Panc1 (cell line): ENCODE measurements at regions not wholly inside any gene's neighbourhood (a gene's known extent, or its start where the extent isn't known, plus 50 kb on each side); places are given as distances from the start of the nearest gene placed in this dataset.

Experiments
- ATAC-seq: fragments of 200-7000 bp; cut with Tn5 transposase; 2 replicates; pipeline ENCODE4 v1.9.1; 2020; ENCODE audit warnings: mild to moderate bottlenecking, moderate library complexity
- BruUV-seq: library from RNA; stranded (reverse); fragments of 400-500 nt; replicated peaks from 2 replicates; lab custom pipeline; 2021; lab: Mats Ljungman, UMichigan
- CTCF ChIA-PET: fragments of 300-600 bp; sonication (Branson Sonifier 250); formaldehyde crosslinking; loops from one replicate; lab custom pipeline; 2022; ENCODE audit warnings: antibody characterized with exemption; lab: Charles Lee
- POLR2A ChIA-PET: fragments of 300-600 bp; sonication (Branson Sonifier 250); formaldehyde crosslinking; loops from one replicate; lab custom pipeline; 2022; ENCODE audit warnings: antibody characterized with exemption; lab: Charles Lee
- DNase-seq: peaks from one replicate; pipeline ENCODE4 v3.0.0-alpha.2; 2010; ENCODE audit warnings: low read depth, low spot score
- H3K27ac ChIP-seq: 2 replicates; pipeline ENCODE4 v1.5.1; 2011; ENCODE audit warnings: mild to moderate bottlenecking, low read length, inconsistent platforms
- H3K27me3 ChIP-seq: fragments of 200-500 bp; sonication (Bioruptor generic); 2 replicates; pipeline ENCODE4 v1.6.0; 2014; ENCODE audit warnings: low read length, inconsistent platforms; ENCODE audit not compliant: control insufficient read depth, insufficient read depth
- H3K36me3 ChIP-seq: fragments of 200-500 bp; sonication (Bioruptor generic); 2 replicates; pipeline ENCODE4 v1.5.1; 2014; ENCODE audit warnings: inconsistent platforms, mild to moderate bottlenecking, low read length, moderate library complexity; ENCODE audit not compliant: control insufficient read depth, insufficient read depth
- H3K4me1 ChIP-seq: 2 replicates; pipeline ENCODE4 v1.5.1; 2011; ENCODE audit warnings: inconsistent platforms, mild to moderate bottlenecking, low read length, moderate library complexity; ENCODE audit not compliant: control insufficient read depth, insufficient read depth
- H3K4me3 ChIP-seq, 2 experiments: 2 replicates each; pipeline ENCODE4 v1.5.1; 2011 to 2012; ENCODE audit warnings: low read depth in 2 of 2, low read length in 2 of 2, mild to moderate bottlenecking in 2 of 2, inconsistent platforms in 1 of 2, moderate library complexity in 1 of 2
- H3K9me3 ChIP-seq: fragments of 200-500 bp; sonication (Bioruptor generic); 2 replicates; pipeline ENCODE4 v1.5.1; 2014; ENCODE audit warnings: low read depth, mild to moderate bottlenecking, inconsistent platforms, low read length, moderate library complexity; ENCODE audit not compliant: control insufficient read depth, insufficient read depth
- POLR2AphosphoS5 ChIP-seq: IDR thresholded peaks from 2 replicates; pipeline ENCODE4 v1.6.1; 2012; ENCODE audit warnings: mild to moderate bottlenecking, low read depth, low read length, moderate library complexity
- SIN3A ChIP-seq: IDR thresholded peaks from 2 replicates; pipeline ENCODE4 v1.6.1; 2012; ENCODE audit warnings: low read depth, mild to moderate bottlenecking, low read length, moderate library complexity, borderline replicate concordance; ENCODE audit not compliant: insufficient read depth
- TCF7L2 ChIP-seq: IDR thresholded peaks from 2 replicates; pipeline ENCODE4 v1.6.1; 2011; ENCODE audit warnings: mild to moderate bottlenecking, low read depth, low read length, inconsistent platforms
- in situ Hi-C: cut with HindIII; loops from 2 replicates; pipeline ENCODE4 v1.10.0; 2016; ENCODE audit warnings: low sequenced_read_pairs, low pct_unique_long_range_greater_than_20kb
- intact Hi-C: fragments of 100-400 bp; cut with micrococcal nuclease; formaldehyde crosslinking; loops from one replicate; pipeline ENCODE4 v1.10.0; 2022; ENCODE audit not compliant: unreplicated experiment
- TF ChIP-seq, protein P1 (sequence below): fragments of 450-650 bp; IDR thresholded peaks from 2 replicates; pipeline ENCODE4 v1.5.1; 2017; ENCODE audit warnings: mild to moderate bottlenecking
- TF ChIP-seq, protein P2 (sequence below), 2 experiments: IDR thresholded peaks; 2 replicates each; pipeline ENCODE4 v1.6.1; 2011 to 2012; ENCODE audit warnings: low read depth in 2 of 2, control low read depth in 1 of 2, low read length in 1 of 2, mild to moderate bottlenecking in 1 of 2, moderate library complexity in 1 of 2; ENCODE audit not compliant: insufficient read depth in 1 of 2

DNA sequence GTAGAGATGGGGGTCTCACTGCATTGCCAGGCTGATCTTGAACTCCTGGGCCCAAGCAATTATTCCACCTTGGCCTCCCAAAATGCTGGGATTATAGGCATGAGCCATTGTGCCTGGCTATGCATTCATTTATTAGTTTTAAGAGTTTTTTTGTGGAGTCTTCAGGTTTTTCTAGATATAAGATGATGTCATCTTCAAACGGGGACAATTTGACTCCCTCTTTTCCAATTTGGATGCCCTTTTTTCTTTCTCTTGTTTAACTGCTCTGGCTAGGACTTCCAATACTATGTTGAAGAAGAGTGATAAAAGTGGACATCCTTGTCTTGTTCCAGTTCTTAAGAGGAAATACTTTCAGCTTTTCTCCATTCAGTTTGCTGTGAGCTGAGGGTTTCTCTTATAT, 113.7 kb upstream of the PARD3B start:
- no peaks in the 10 kb centered on the region for H3K9me3 ChIP-seq
- BruUV-seq: no TSS peak
- no peaks in the 10 kb centered on the region for H3K36me3 ChIP-seq
- POLR2A ChIA-PET: no interaction called here
- CTCF ChIA-PET: no interaction called here
- in situ Hi-C loops (no loop called here), intact Hi-C loops (no loop called here)
- no peak overlapping the region for H3K27ac ChIP-seq
- DNase-seq (no peak), ATAC-seq (no peak)
- no peaks in the 10 kb centered on the region for H3K4me1 ChIP-seq
- TF ChIP-seq SIN3A (no peak), POLR2AphosphoS5 (no peak), TCF7L2 (no peak)
- TF ChIP-seq, protein P1, sequence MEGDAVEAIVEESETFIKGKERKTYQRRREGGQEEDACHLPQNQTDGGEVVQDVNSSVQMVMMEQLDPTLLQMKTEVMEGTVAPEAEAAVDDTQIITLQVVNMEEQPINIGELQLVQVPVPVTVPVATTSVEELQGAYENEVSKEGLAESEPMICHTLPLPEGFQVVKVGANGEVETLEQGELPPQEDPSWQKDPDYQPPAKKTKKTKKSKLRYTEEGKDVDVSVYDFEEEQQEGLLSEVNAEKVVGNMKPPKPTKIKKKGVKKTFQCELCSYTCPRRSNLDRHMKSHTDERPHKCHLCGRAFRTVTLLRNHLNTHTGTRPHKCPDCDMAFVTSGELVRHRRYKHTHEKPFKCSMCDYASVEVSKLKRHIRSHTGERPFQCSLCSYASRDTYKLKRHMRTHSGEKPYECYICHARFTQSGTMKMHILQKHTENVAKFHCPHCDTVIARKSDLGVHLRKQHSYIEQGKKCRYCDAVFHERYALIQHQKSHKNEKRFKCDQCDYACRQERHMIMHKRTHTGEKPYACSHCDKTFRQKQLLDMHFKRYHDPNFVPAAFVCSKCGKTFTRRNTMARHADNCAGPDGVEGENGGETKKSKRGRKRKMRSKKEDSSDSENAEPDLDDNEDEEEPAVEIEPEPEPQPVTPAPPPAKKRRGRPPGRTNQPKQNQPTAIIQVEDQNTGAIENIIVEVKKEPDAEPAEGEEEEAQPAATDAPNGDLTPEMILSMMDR: no peak
- TF ChIP-seq, protein P2, sequence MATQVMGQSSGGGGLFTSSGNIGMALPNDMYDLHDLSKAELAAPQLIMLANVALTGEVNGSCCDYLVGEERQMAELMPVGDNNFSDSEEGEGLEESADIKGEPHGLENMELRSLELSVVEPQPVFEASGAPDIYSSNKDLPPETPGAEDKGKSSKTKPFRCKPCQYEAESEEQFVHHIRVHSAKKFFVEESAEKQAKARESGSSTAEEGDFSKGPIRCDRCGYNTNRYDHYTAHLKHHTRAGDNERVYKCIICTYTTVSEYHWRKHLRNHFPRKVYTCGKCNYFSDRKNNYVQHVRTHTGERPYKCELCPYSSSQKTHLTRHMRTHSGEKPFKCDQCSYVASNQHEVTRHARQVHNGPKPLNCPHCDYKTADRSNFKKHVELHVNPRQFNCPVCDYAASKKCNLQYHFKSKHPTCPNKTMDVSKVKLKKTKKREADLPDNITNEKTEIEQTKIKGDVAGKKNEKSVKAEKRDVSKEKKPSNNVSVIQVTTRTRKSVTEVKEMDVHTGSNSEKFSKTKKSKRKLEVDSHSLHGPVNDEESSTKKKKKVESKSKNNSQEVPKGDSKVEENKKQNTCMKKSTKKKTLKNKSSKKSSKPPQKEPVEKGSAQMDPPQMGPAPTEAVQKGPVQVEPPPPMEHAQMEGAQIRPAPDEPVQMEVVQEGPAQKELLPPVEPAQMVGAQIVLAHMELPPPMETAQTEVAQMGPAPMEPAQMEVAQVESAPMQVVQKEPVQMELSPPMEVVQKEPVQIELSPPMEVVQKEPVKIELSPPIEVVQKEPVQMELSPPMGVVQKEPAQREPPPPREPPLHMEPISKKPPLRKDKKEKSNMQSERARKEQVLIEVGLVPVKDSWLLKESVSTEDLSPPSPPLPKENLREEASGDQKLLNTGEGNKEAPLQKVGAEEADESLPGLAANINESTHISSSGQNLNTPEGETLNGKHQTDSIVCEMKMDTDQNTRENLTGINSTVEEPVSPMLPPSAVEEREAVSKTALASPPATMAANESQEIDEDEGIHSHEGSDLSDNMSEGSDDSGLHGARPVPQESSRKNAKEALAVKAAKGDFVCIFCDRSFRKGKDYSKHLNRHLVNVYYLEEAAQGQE (IDR thresholded peaks at IDR 0.05; ENCODE audit: insufficient read depth in 1 of 2, low read depth in 2 of 2, low read length in 1 of 2): no peak
- H3K27me3 ChIP-seq: no peaks in the 10 kb centered on the region
- H3K4me3 ChIP-seq: no peak overlapping the region

DNA sequence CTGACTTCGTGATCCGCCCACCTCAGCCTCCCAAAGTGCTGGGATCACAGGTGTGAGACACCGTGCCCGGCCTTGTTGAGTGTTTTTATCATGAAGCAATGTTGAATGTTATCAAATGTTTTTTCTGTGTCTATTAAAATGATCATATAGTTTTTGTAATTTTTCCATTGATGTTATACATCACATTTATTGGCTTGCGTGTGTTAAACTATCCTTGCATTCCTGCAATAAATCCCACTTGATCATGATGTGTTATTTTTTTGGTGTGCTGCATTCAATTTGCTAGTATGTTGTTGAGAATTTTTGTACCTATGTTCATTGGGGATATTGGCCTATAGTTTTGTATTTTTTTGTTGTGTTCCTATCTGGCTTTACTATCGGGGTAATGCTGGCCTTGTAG, 113.1 kb upstream of the PARD3B start:
- ChIA-PET CTCF (no interaction called here), POLR2A (no interaction called here)
- intact Hi-C loops (no loop called here), in situ Hi-C loops (no loop called here)
- Histone ChIP-seq H3K4me1 (no peaks in the 10 kb centered on the region), H3K27ac (no peak overlapping the region), H3K4me3 (no peak overlapping the region), H3K27me3 (no peaks in the 10 kb centered on the region), H3K36me3 (no peaks in the 10 kb centered on the region), H3K9me3 (no peaks in the 10 kb centered on the region)
- ATAC-seq (no peak), DNase-seq (no peak)
- TF ChIP-seq TCF7L2 (no peak), SIN3A (no peak), POLR2AphosphoS5 (no peak)
- TF ChIP-seq, protein P2 (IDR thresholded peaks at IDR 0.05; ENCODE audit: insufficient read depth in 1 of 2, low read depth in 2 of 2, low read length in 1 of 2): no peak
- TF ChIP-seq, protein P1: no peak
- BruUV-seq: no TSS peak
